Keratinocyte (primary cell): ENCODE measurements at regions not wholly inside any gene's neighbourhood (a gene's known extent, or its start where the extent isn't known, plus 50 kb on each side); places are given as distances from the start of the nearest gene placed in this dataset.

ENCODE experiments used
- DNase-seq: peaks from one replicate; pipeline ENCODE4 v3.0.0-alpha.2; 2011; ENCODE audit warnings: low read depth, missing footprints, low spot score
- FAIRE-seq: peaks from 2 replicates; lab custom pipeline; 2011; peaks lifted over from hg19 to GRCh38; lab: Jason Lieb, UNC
- H2AFZ ChIP-seq: 2 replicates; pipeline ENCODE4 v1.6.0; 2012; ENCODE audit warnings: low read length, control low read depth, inconsistent platforms; ENCODE audit not compliant: control insufficient read depth
- H3K27ac ChIP-seq: 2 replicates; pipeline ENCODE4 v1.5.1; 2011; ENCODE audit warnings: low read length; ENCODE audit not compliant: control insufficient read depth, insufficient read depth
- H3K27me3 ChIP-seq: 3 replicates; pipeline ENCODE4 v1.6.0; 2011; ENCODE audit warnings: low read length; ENCODE audit not compliant: control insufficient read depth, insufficient read depth; ENCODE audit errors: extremely low read depth
- H3K36me3 ChIP-seq, 2 experiments: 2 replicates in 1 of 2; 3 replicates in 1 of 2; pipeline ENCODE4 v1.5.1; 2011; ENCODE audit warnings: low read length in 2 of 2, mild to moderate bottlenecking in 1 of 2; ENCODE audit not compliant: control insufficient read depth in 2 of 2, insufficient read depth in 2 of 2; ENCODE audit errors: extremely low read depth in 1 of 2
- H3K4me1 ChIP-seq: 3 replicates; pipeline ENCODE4 v1.5.1; 2011; ENCODE audit warnings: low read length; ENCODE audit not compliant: control insufficient read depth, insufficient read depth; ENCODE audit errors: extremely low read depth
- H3K4me2 ChIP-seq: 3 replicates; pipeline ENCODE4 v1.6.0; 2011; ENCODE audit warnings: low read depth, low read length; ENCODE audit not compliant: control insufficient read depth, insufficient read depth; ENCODE audit errors: extremely low read depth
- H3K4me3 ChIP-seq, 3 experiments: fragments of 200-600 bp in 1 of 3; sonication (generic) in 1 of 3; 2 replicates in 2 of 3; 3 replicates in 1 of 3; pipeline ENCODE4 v1.5.1; 2011 to 2016; ENCODE audit warnings: low read length in 3 of 3, mild to moderate bottlenecking in 3 of 3, control low read depth in 2 of 3, inconsistent platforms in 1 of 3, low read depth in 1 of 3, mixed read lengths in 1 of 3, mixed run types in 1 of 3, moderate library complexity in 1 of 3; ENCODE audit not compliant: control insufficient read depth in 2 of 3, insufficient read depth in 2 of 3; ENCODE audit errors: extremely low read depth in 1 of 3
- H3K79me2 ChIP-seq: 2 replicates; pipeline ENCODE4 v1.6.0; 2012; ENCODE audit warnings: low read length; ENCODE audit not compliant: control insufficient read depth, insufficient read depth
- H3K9ac ChIP-seq: 3 replicates; pipeline ENCODE4 v1.6.0; 2011; ENCODE audit warnings: low read length; ENCODE audit not compliant: control insufficient read depth, insufficient read depth; ENCODE audit errors: extremely low read depth
- H3K9me1 ChIP-seq: 3 replicates; pipeline ENCODE4 v1.6.0; 2011; ENCODE audit warnings: low read length; ENCODE audit not compliant: control insufficient read depth, insufficient read depth; ENCODE audit errors: extremely low read depth
- H3K9me3 ChIP-seq: 2 replicates; pipeline ENCODE4 v1.5.1; 2012; ENCODE audit warnings: low read depth, low read length; ENCODE audit not compliant: control insufficient read depth
- H4K20me1 ChIP-seq: 3 replicates; pipeline ENCODE4 v1.6.0; 2011; ENCODE audit warnings: low read length; ENCODE audit not compliant: control insufficient read depth, insufficient read depth; ENCODE audit errors: extremely low read depth
- EZH2 ChIP-seq: IDR thresholded peaks from one replicate; pipeline ENCODE4 v1.6.1; 2012; ENCODE audit warnings: inconsistent platforms, mild to moderate bottlenecking, low read length, moderate library complexity
- dilution Hi-C: fragments of 300-500 bp; cut with MboI; formaldehyde crosslinking; loops from one replicate; pipeline ENCODE4 v1.7.0; 2020; ENCODE audit warnings: low sequenced_read_pairs; ENCODE audit not compliant: extremely low pct_ligation_motif_present
- TF ChIP-seq, protein P1 (sequence below), 3 experiments: IDR thresholded peaks in 1 of 3; conservative IDR thresholded peaks in 1 of 3; optimal IDR thresholded peaks in 1 of 3; 2 replicates in 2 of 3; 3 replicates in 1 of 3; pipeline versions ENCODE3 to v1.5.1; 2011; ENCODE audit warnings: low read length in 3 of 3, mild to moderate bottlenecking in 3 of 3, moderate library complexity in 2 of 3, control low read depth in 1 of 3, inconsistent platforms in 1 of 3; ENCODE audit not compliant: insufficient read depth in 2 of 3; ENCODE audit errors: extremely low read depth in 1 of 3

DNA sequence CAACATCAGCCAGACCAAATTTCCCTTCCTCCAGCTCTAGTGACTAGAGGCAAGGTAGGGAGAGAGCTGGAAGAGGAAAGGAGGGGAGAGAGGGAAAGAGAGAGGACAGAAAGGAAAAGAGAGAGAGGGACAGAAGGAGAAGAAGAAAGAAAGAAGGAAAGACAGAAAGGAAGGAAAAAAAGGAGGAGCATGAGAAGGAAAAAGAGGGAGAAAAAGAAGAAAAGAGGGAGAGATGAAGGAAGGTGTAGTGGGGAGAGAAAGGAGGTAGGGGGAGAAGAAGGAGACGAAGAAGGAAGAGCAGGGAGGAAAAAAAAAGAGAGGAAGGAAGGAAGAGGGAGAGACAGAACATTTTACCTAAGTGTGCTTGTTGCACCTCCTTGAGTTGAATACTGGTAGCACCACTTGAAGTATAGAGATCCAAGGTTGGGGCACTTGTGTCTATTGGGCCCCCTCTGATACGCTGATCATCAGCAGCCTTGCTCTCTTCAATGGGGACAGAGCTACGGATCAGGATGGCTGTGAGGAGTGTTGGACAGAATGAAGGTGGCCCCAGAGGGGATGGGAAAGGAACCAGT lies 232.5 kb downstream of the SUDS3 start:
- Histone ChIP-seq H3K9me1 (no peaks in the 10 kb centered on the region), H3K9me3 (no peaks in the 10 kb centered on the region), H2AFZ (no peak overlapping the region), H3K79me2 (no peaks in the 10 kb centered on the region), H3K4me2 (no peak overlapping the region), H3K4me3 (no peak overlapping the region), H4K20me1 (no peaks in the 10 kb centered on the region), H3K9ac (no peak overlapping the region), H3K27me3 (no peaks in the 10 kb centered on the region), H3K27ac (no peak overlapping the region), H3K4me1 (no peaks in the 10 kb centered on the region), H3K36me3 (no peaks in the 10 kb centered on the region)
- no peak for FAIRE-seq
- DNase-seq = no peak
- TF ChIP-seq, protein P1, sequence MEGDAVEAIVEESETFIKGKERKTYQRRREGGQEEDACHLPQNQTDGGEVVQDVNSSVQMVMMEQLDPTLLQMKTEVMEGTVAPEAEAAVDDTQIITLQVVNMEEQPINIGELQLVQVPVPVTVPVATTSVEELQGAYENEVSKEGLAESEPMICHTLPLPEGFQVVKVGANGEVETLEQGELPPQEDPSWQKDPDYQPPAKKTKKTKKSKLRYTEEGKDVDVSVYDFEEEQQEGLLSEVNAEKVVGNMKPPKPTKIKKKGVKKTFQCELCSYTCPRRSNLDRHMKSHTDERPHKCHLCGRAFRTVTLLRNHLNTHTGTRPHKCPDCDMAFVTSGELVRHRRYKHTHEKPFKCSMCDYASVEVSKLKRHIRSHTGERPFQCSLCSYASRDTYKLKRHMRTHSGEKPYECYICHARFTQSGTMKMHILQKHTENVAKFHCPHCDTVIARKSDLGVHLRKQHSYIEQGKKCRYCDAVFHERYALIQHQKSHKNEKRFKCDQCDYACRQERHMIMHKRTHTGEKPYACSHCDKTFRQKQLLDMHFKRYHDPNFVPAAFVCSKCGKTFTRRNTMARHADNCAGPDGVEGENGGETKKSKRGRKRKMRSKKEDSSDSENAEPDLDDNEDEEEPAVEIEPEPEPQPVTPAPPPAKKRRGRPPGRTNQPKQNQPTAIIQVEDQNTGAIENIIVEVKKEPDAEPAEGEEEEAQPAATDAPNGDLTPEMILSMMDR (optimal IDR thresholded peaks at IDR 0.05 in 1 of 3, IDR thresholded peaks at IDR 0.05 in 1 of 3, conservative IDR thresholded peaks at IDR 0.05 in 1 of 3; ENCODE audit: extremely low read depth in 1 of 3, insufficient read depth in 2 of 3, low read length in 3 of 3) = no peak
- TF ChIP-seq EZH2 = no peak
- dilution Hi-C loops = no loop called here

DNA sequence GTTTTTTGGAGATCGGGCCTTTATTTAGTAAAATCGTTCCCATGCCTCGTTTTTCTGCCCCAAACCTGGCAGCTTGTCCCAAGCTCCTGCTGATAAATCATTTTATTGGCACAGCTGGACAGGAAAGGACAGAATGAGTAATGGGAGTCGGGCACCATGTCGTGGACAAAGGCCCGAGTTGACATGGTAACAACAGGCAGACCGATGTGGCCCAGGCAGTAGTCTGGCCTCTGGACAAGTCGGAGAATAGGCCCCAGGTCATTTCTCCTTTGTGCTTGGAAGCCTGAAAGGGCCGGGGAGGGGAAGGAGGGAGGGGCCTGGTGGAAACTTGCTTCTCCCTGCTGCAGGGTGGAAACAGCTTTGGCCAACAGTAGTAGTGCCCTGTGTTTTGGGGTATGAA lies 234.9 kb downstream of the SUDS3 start:
- Histone ChIP-seq H3K79me2 (no peaks in the 10 kb centered on the region), H3K9me3 (no peaks in the 10 kb centered on the region), H2AFZ (no peak overlapping the region), H4K20me1 (no peaks in the 10 kb centered on the region), H3K4me2 (no peak overlapping the region), H3K4me1 (no peaks in the 10 kb centered on the region), H3K9ac (no peak overlapping the region), H3K36me3 (no peaks in the 10 kb centered on the region), H3K9me1 (no peaks in the 10 kb centered on the region), H3K4me3 (no peak overlapping the region), H3K27me3 (no peaks in the 10 kb centered on the region), H3K27ac (no peak overlapping the region)
- DNase-seq (no peak), FAIRE-seq (no peak)
- dilution Hi-C loops = no loop called here
- TF ChIP-seq EZH2 = no peak
- TF ChIP-seq, protein P1 (optimal IDR thresholded peaks at IDR 0.05 in 1 of 3, IDR thresholded peaks at IDR 0.05 in 1 of 3, conservative IDR thresholded peaks at IDR 0.05 in 1 of 3; ENCODE audit: extremely low read depth in 1 of 3, insufficient read depth in 2 of 3, low read length in 3 of 3) = no peak
